ENCODE measurements at regions not wholly inside any gene's neighbourhood (a gene's known extent, or its start where the extent isn't known, plus 50 kb on each side); places are given as distances from the start of the nearest gene placed in this dataset.

DNA sequence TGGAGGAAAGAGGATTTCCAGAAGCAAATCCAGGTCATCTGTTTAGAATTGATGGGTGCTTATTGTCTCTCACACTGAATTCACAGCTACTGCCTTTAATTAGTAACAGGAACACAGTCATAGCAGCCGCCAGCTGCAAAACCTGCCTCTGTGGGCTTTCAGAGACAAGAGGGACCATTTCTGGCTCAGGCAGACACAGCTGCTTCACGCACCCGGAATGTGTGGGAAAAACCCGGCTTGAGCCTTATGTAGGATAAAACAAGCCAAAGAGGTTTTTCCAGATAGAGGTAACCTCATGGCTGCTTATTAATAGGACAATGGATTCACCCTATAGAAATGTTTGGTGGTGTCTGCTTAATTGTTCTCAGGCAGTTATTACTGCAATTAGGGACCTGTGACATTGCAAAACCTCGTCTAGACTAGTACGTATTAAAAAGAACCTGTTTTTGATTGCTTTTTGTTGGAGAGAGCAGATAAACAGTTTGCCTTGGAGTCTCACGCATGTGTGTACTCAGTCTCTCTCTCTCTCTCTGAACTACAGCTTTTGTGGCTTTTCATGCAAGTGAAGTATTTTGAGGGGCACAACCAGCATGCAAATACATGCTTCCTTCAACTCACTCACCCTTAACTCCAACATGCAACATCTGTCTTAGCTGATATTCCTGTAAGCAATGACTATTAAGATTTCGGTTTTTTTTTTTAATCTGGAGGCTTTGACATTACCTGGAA lies 302.7 kb downstream of the PLK2 start:
- Histone ChIP-seq H3K4me2 (no peak overlapping the region), H3K9ac (no peak overlapping the region), H3K27ac (ENCODE audit: low read depth in 2 of 2, low read length in 1 of 2) (no peak overlapping the region), H3K79me2 (ENCODE audit: insufficient read depth) (no peaks in the 10 kb centered on the region), H3K4me3 (ENCODE audit: low read depth in 2 of 2, low read length in 1 of 2) (no peak overlapping the region), H3K4me1 (ENCODE audit: control insufficient read depth in 1 of 2, insufficient read depth in 2 of 2, low read depth in 1 of 2, low read length in 1 of 2) (peaks cover 0 to 12% of the 10 kb centered on the region in 2 experiments; a peak in 1 of 4 replicates), H3K27me3 (ENCODE audit: insufficient read depth) (no peaks in the 10 kb centered on the region), H3F3A (replicated peaks; ENCODE audit: insufficient read depth) (no peaks in the 10 kb centered on the region), H3K9me2 (no peaks in the 10 kb centered on the region), H3K36me3 (replicated peaks in 1 of 2; ENCODE audit: control insufficient read depth in 1 of 2, insufficient read depth in 2 of 2, low read length in 1 of 2) (no peaks in the 10 kb centered on the region), H3K9me3 (no peaks in the 10 kb centered on the region), H2AFZ (ENCODE audit: low read depth) (0 out of 2 replicates have a peak overlapping the region, but pooled peaks have one; percentile 33), H4K20me1 (ENCODE audit: insufficient read depth) (no peaks in the 10 kb centered on the region)
- DNase-seq = peak; percentile 29
- POLR2A ChIA-PET = no interaction called here
- CTCF ChIA-PET = interaction anchor here (1.3 to 1.7 kb wide), 2 partner anchors 303 to 378 kb away, joined by 3 to 7 read pairs; partner anchors contain the start of gene PLK2
- no peak for TF ChIP-seq FOXJ3 (CRISPR knock-in tag; IDR thresholded peaks at IDR 0.05)
- TF ChIP-seq EP300 (IDR thresholded peaks at IDR 0.05; ENCODE audit: borderline replicate concordance in 1 of 2, low read depth in 1 of 2, low read length in 1 of 2) = peak in 1 of 2 experiments; percentile 34; a peak in 1 of 4 replicates
- WGBS (ENCODE audit: low lambda C conversion rate) = 73% methylated on average over 8 of the region's 8 CpGs

DNA sequence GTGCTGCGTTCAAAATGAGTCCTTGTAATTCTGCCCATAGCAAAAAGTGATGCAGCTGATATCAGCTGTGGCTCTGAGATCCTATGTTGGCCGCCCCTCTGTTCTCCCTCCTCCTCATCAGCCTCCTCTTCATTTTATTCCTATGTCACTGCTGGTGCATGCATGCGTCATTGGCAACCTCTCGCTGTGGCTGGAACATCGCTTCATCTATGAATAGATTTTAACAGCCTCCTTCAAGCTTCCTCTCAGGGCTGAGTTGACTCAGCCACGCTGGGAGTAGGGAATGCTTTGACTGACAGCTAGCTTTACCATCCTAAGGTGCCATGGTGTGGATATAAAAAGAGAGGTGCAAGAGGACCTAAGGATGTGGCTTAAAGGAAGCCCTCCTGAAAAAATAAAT lies 303.5 kb downstream of the PLK2 start:
- ChIA-PET POLR2A (no interaction called here), CTCF (interaction anchor here (1.0 to 1.7 kb wide), 3 partner anchors 14 to 377 kb away, joined by 3 to 7 read pairs (median 6); partner anchors contain the start of gene PLK2)
- TF ChIP-seq USF2 (IDR thresholded peaks at IDR 0.05; ENCODE audit: borderline replicate concordance, low read depth, low read length) = no peak
- TF ChIP-seq, protein P1, sequence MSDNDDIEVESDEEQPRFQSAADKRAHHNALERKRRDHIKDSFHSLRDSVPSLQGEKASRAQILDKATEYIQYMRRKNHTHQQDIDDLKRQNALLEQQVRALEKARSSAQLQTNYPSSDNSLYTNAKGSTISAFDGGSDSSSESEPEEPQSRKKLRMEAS (IDR thresholded peaks at IDR 0.05; ENCODE audit: low read depth) = no peak
- TF ChIP-seq FOSL2 (IDR thresholded peaks at IDR 0.05; ENCODE audit: borderline replicate concordance, low read depth) = no peak
- TF ChIP-seq NRF1 (IDR thresholded peaks at IDR 0.05; ENCODE audit: low read depth, low read length) = no peak
- TF ChIP-seq FOXJ3 (CRISPR knock-in tag; IDR thresholded peaks at IDR 0.05) = no peak
- no peak for TF ChIP-seq SMC3 (IDR thresholded peaks at IDR 0.05; ENCODE audit: low read depth, low read length)
- no peak for TF ChIP-seq IRF3 (IDR thresholded peaks at IDR 0.05; ENCODE audit: low read depth, low read length)
- TF ChIP-seq, protein P2, sequence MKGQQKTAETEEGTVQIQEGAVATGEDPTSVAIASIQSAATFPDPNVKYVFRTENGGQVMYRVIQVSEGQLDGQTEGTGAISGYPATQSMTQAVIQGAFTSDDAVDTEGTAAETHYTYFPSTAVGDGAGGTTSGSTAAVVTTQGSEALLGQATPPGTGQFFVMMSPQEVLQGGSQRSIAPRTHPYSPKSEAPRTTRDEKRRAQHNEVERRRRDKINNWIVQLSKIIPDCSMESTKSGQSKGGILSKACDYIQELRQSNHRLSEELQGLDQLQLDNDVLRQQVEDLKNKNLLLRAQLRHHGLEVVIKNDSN (IDR thresholded peaks at IDR 0.05; ENCODE audit: borderline replicate concordance, low read depth) = no peak
- TF ChIP-seq EP300 (IDR thresholded peaks at IDR 0.05; ENCODE audit: borderline replicate concordance in 1 of 2, low read depth in 1 of 2, low read length in 1 of 2) = no peak
- TF ChIP-seq POLR2AphosphoS5 (IDR thresholded peaks at IDR 0.05; ENCODE audit: low read depth, low read length) = no peak
- H3K27ac ChIP-seq (ENCODE audit: low read depth in 2 of 2, low read length in 1 of 2) = no peak overlapping the region
- peaks cover 0 to 12% of the 10 kb centered on the region in 2 experiments; a peak in 1 of 4 replicates for H3K4me1 ChIP-seq (ENCODE audit: control insufficient read depth in 1 of 2, insufficient read depth in 2 of 2, low read depth in 1 of 2, low read length in 1 of 2)
- H3K27me3 ChIP-seq (ENCODE audit: insufficient read depth) = no peaks in the 10 kb centered on the region
- DNase-seq = no peak
- no peak overlapping the region for H2AFZ ChIP-seq (ENCODE audit: low read depth)
- H3K4me2 ChIP-seq = no peak overlapping the region
- no peaks in the 10 kb centered on the region for H3K36me3 ChIP-seq (replicated peaks in 1 of 2; ENCODE audit: control insufficient read depth in 1 of 2, insufficient read depth in 2 of 2, low read length in 1 of 2)
- H3K4me3 ChIP-seq (ENCODE audit: low read depth in 2 of 2, low read length in 1 of 2) = no peak overlapping the region
- H3K9ac ChIP-seq = no peak overlapping the region
- WGBS (ENCODE audit: low lambda C conversion rate) = 84% methylated on average over 6 of the region's 6 CpGs
- H3K9me2 ChIP-seq = no peaks in the 10 kb centered on the region
- H4K20me1 ChIP-seq (ENCODE audit: insufficient read depth) = no peaks in the 10 kb centered on the region
- H3K79me2 ChIP-seq (ENCODE audit: insufficient read depth) = no peaks in the 10 kb centered on the region
- no peaks in the 10 kb centered on the region for H3F3A ChIP-seq (replicated peaks; ENCODE audit: insufficient read depth)
- H3K9me3 ChIP-seq = no peaks in the 10 kb centered on the region
